ENCODE measurements at regions not wholly inside any gene's neighbourhood (a gene's known extent, or its start where the extent isn't known, plus 50 kb on each side); places are given as distances from the start of the nearest gene placed in this dataset.

DNA sequence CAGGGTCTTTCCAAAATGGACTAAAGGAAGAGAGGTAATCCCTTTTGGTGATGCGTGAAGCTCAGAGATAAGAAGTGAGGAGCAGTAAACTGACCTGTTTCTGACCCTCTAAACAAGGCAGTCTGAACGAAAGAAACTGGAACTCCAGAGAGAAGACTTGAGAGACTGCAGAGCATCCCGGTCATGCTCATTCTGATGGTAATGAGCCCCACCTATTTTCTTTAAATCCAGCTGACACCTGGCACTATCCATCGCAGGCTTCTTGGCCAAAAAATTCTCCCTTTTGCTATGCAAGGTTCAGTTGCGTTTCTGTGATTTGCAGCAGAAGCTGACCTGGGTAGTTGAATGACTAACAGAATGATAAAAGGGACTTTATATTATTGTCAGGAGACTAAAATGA lies 105.9 kb upstream of the KCNK2 start:
- TF ChIP-seq, protein P1, sequence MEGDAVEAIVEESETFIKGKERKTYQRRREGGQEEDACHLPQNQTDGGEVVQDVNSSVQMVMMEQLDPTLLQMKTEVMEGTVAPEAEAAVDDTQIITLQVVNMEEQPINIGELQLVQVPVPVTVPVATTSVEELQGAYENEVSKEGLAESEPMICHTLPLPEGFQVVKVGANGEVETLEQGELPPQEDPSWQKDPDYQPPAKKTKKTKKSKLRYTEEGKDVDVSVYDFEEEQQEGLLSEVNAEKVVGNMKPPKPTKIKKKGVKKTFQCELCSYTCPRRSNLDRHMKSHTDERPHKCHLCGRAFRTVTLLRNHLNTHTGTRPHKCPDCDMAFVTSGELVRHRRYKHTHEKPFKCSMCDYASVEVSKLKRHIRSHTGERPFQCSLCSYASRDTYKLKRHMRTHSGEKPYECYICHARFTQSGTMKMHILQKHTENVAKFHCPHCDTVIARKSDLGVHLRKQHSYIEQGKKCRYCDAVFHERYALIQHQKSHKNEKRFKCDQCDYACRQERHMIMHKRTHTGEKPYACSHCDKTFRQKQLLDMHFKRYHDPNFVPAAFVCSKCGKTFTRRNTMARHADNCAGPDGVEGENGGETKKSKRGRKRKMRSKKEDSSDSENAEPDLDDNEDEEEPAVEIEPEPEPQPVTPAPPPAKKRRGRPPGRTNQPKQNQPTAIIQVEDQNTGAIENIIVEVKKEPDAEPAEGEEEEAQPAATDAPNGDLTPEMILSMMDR (IDR thresholded peaks at IDR 0.05; ENCODE audit: low read depth, low read length) = no peak
- TF ChIP-seq EZH2phosphoT487 (IDR thresholded peaks at IDR 0.05; ENCODE audit: low read depth) = no peak

Measured in OCI-LY3 (cell line).